Mesendoderm (in vitro differentiated cells): ENCODE measurements at regions not wholly inside any gene's neighbourhood (a gene's known extent, or its start where the extent isn't known, plus 50 kb on each side); places are given as distances from the start of the nearest gene placed in this dataset.

Experiments used
- DNase-seq: peaks from one replicate; pipeline ENCODE4 v3.0.0; 2013
- H2AK5ac ChIP-seq: 2 replicates; pipeline ENCODE4 v1.6.1; 2013; ENCODE audit warnings: low read length, inconsistent platforms
- H2BK120ac ChIP-seq: 2 replicates; pipeline ENCODE4 v1.6.1; 2013; ENCODE audit warnings: low read depth, mild to moderate bottlenecking, low read length, moderate library complexity, mixed read lengths
- H2BK15ac ChIP-seq: replicated peaks from 2 replicates; pipeline ENCODE4 v1.6.1; 2013; ENCODE audit warnings: low read depth, mild to moderate bottlenecking, moderate library complexity
- H2BK5ac ChIP-seq: 2 replicates; pipeline ENCODE4 v1.6.1; 2013; ENCODE audit warnings: low read length, inconsistent platforms
- H3K18ac ChIP-seq: 2 replicates; pipeline ENCODE4 v1.6.1; 2013; ENCODE audit warnings: mild to moderate bottlenecking, low read length, mixed read lengths
- H3K23ac ChIP-seq: one replicate; pipeline ENCODE4 v1.6.1; 2013; ENCODE audit warnings: low read length
- H3K27ac ChIP-seq: 2 replicates; pipeline ENCODE4 v1.5.1; 2013; ENCODE audit warnings: low read depth, mild to moderate bottlenecking, inconsistent platforms, low read length, moderate library complexity
- H3K27me3 ChIP-seq: 2 replicates; pipeline ENCODE4 v1.6.1; 2013; ENCODE audit warnings: low read length, control low read depth, mild to moderate bottlenecking, inconsistent platforms; ENCODE audit not compliant: insufficient read depth, poor library complexity
- H3K36me3 ChIP-seq: 2 replicates; pipeline ENCODE4 v1.6.1; 2013; ENCODE audit warnings: low read length, inconsistent platforms; ENCODE audit not compliant: control insufficient read depth, insufficient read depth
- H3K4ac ChIP-seq: one replicate; pipeline ENCODE4 v1.6.1; 2013; ENCODE audit warnings: low read depth, mild to moderate bottlenecking, low read length, moderate library complexity
- H3K4me1 ChIP-seq: 2 replicates; pipeline ENCODE4 v1.6.1; 2013; ENCODE audit warnings: low read depth, low read length, inconsistent platforms; ENCODE audit not compliant: control insufficient read depth
- H3K4me2 ChIP-seq: 2 replicates; pipeline ENCODE4 v1.6.1; 2013; ENCODE audit warnings: low read length
- H3K4me3 ChIP-seq: 2 replicates; pipeline ENCODE4 v1.5.1; 2013; ENCODE audit warnings: mild to moderate bottlenecking, low read length
- H3K56ac ChIP-seq: one replicate; pipeline ENCODE4 v1.6.1; 2013; ENCODE audit warnings: low read length
- H3K79me1 ChIP-seq: 2 replicates; pipeline ENCODE4 v1.6.1; 2013; ENCODE audit warnings: low read length, inconsistent platforms
- H3K79me2 ChIP-seq: 2 replicates; pipeline ENCODE4 v1.6.1; 2013; ENCODE audit warnings: mild to moderate bottlenecking, low read length; ENCODE audit not compliant: control insufficient read depth, insufficient read depth
- H3K9ac ChIP-seq: 2 replicates; pipeline ENCODE4 v1.6.1; 2013; ENCODE audit warnings: low read length, inconsistent platforms
- H4K5ac ChIP-seq: one replicate; pipeline ENCODE4 v1.6.1; 2013; ENCODE audit warnings: low read length
- H4K8ac ChIP-seq: one replicate; pipeline ENCODE4 v1.6.1; 2013; ENCODE audit warnings: low read depth, mild to moderate bottlenecking, control low read depth, low read length, moderate library complexity
- WGBS: extraction: QIAGEN DNeasy Blood & Tissue Kit; methylation state at CpG from one replicate; pipeline ENCODE4 v1.1.7; 2013; ENCODE audit warnings: low lambda C conversion rate, missing lambda C conversion rate; ENCODE audit not compliant: insufficient coverage; ENCODE audit errors: extremely low coverage; 5-methylcytosine and 5-hydroxymethylcytosine counted together

DNA sequence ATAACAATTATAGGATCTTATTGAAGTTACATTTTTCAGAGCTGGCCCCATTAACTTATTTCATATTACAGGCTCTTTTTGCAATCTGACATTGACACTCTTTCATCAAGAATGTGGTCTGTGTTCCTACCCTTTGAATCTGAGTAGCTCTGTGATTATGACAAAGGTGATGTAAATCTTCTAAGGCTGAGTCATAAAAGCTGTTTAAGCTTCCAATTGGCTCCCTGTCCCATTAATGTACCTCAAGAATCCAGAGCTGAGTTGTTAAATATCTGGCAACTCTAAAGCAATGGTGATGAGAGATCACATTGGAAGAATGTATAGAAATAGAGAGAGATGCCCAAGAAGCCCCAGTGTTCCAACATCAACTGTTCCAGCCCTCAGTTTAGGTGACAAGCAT is 178.5 kb upstream of the DEPDC1 start:
- Histone ChIP-seq H3K79me1 (no peaks in the 10 kb centered on the region), H4K8ac (no peak overlapping the region), H3K4me3 (no peak overlapping the region), H2BK15ac (no peak overlapping the region), H3K18ac (no peak overlapping the region), H3K4me2 (no peak overlapping the region), H3K4ac (no peak overlapping the region), H2BK5ac (no peak overlapping the region), H4K5ac (no peak overlapping the region), H3K36me3 (no peaks in the 10 kb centered on the region), H3K27me3 (no peaks in the 10 kb centered on the region), H3K56ac (no peak overlapping the region), H3K23ac (no peak overlapping the region), H3K79me2 (no peaks in the 10 kb centered on the region), H2AK5ac (no peak overlapping the region), H3K4me1 (no peaks in the 10 kb centered on the region), H2BK120ac (no peak overlapping the region), H3K27ac (no peak overlapping the region), H3K9ac (no peak overlapping the region)
- no peak for DNase-seq

DNA sequence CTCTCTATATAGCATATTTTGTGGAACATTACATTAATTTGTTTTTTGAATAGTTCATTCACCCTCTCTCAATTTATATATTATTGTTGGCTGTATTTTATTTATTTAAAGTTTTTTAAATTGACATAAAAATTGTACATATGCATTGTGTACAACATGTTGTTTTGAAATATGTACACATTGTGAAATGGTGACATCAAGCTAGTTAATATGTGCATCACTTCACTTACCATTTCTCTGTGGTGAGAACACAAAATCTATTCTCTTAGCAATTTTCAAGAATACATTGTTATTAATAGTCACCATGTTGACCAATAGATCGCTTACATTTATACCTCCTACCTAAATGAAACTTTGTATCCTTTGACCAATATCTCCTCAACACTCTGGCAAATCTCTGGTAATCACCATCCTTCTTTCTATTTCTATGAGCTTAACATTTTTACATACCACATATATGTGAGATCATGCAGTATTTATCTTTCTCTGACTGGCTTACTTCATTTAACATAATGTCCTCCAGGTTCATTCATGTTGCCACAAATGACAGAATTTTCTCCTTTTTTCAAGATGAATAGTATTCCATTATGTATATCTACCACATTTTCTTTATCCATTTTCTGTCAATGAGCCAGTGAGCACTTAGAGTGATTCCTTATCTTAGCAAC is 180.9 kb upstream of the DEPDC1 start:
- no peaks in the 10 kb centered on the region for H3K79me1 ChIP-seq
- H3K36me3 ChIP-seq: no peaks in the 10 kb centered on the region
- H3K18ac ChIP-seq: no peak overlapping the region
- no peak overlapping the region for H3K56ac ChIP-seq
- no peak overlapping the region for H4K8ac ChIP-seq
- H3K23ac ChIP-seq: no peak overlapping the region
- no peaks in the 10 kb centered on the region for H3K79me2 ChIP-seq
- no peak overlapping the region for H2BK5ac ChIP-seq
- no peak overlapping the region for H3K27ac ChIP-seq
- WGBS: 100% methylated on average over 1 of the region's 1 CpG
- H3K4me3 ChIP-seq: no peak overlapping the region
- H2BK15ac ChIP-seq: no peak overlapping the region
- no peaks in the 10 kb centered on the region for H3K27me3 ChIP-seq
- H2AK5ac ChIP-seq: no peak overlapping the region
- no peak overlapping the region for H3K9ac ChIP-seq
- no peak overlapping the region for H3K4ac ChIP-seq
- DNase-seq: no peak
- H2BK120ac ChIP-seq: no peak overlapping the region
- H3K4me2 ChIP-seq: no peak overlapping the region
- H3K4me1 ChIP-seq: no peaks in the 10 kb centered on the region
- H4K5ac ChIP-seq: no peak overlapping the region

DNA sequence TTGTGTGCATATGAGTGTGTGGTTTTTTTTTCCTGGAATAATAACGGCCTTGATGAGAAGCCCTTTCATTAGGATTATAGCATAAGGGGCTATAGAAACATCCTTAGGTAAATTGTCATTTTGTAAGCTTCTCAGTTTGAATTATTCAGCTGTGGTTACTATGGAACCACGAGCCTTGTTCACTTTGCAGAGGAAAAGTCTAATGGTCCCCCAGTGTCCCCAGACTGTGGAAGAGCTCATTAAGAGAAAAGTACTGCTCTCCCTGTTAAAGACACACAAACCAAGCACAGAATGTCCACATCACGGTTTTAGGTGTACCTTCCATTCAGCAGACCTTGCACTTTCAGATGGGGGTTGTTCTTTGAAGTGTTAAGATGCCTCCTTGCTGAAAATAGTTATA is 199.3 kb upstream of the DEPDC1 start:
- H3K23ac ChIP-seq: no peak overlapping the region
- H2BK120ac ChIP-seq: no peak overlapping the region
- H3K18ac ChIP-seq: no peak overlapping the region
- H3K79me1 ChIP-seq: no peaks in the 10 kb centered on the region
- no peaks in the 10 kb centered on the region for H3K36me3 ChIP-seq
- H3K27ac ChIP-seq: no peak overlapping the region
- no peak overlapping the region for H3K9ac ChIP-seq
- no peak overlapping the region for H3K4me3 ChIP-seq
- H3K79me2 ChIP-seq: no peaks in the 10 kb centered on the region
- no peak overlapping the region for H4K8ac ChIP-seq
- no peaks in the 10 kb centered on the region for H3K4me1 ChIP-seq
- no peak overlapping the region for H4K5ac ChIP-seq
- no peak overlapping the region for H3K56ac ChIP-seq
- no peak overlapping the region for H2BK15ac ChIP-seq
- WGBS: no CpG with 5 or more reads among the region's 3 CpGs
- H3K4me2 ChIP-seq: no peak overlapping the region
- no peak overlapping the region for H2BK5ac ChIP-seq
- H3K4ac ChIP-seq: no peak overlapping the region
- H3K27me3 ChIP-seq: no peaks in the 10 kb centered on the region
- H2AK5ac ChIP-seq: no peak overlapping the region
- no peak for DNase-seq

DNA sequence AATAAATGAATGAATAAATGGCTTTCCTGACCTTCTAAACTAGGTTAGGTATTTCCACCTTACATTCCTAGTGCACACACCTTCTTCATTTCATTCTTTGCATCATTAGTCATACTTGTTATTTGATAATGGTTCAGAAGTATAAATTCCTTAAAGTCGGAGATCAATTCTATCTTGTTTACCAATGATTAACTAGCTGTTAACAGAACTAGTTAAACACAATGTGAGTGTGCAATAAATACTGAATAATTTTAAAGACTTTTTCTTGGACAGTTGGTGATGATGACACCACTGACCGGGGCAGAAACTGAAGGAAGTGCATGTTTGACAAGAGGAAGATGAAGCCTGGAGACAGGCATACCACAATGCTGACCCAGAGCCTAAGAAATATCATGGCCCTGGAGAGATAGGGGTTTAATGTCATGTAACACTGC is 207.1 kb upstream of the DEPDC1 start:
- H3K79me1 ChIP-seq: no peaks in the 10 kb centered on the region
- no peaks in the 10 kb centered on the region for H3K79me2 ChIP-seq
- H4K5ac ChIP-seq: no peak overlapping the region
- DNase-seq: no peak
- no peak overlapping the region for H3K4me3 ChIP-seq
- no peak overlapping the region for H3K23ac ChIP-seq
- H2AK5ac ChIP-seq: no peak overlapping the region
- no peak overlapping the region for H2BK15ac ChIP-seq
- H3K4me2 ChIP-seq: no peak overlapping the region
- no peak overlapping the region for H3K27ac ChIP-seq
- H2BK120ac ChIP-seq: no peak overlapping the region
- no peak overlapping the region for H4K8ac ChIP-seq
- no peak overlapping the region for H2BK5ac ChIP-seq
- no peak overlapping the region for H3K56ac ChIP-seq
- H3K27me3 ChIP-seq: no peaks in the 10 kb centered on the region
- H3K9ac ChIP-seq: no peak overlapping the region
- H3K36me3 ChIP-seq: no peaks in the 10 kb centered on the region
- H3K4ac ChIP-seq: no peak overlapping the region
- no peaks in the 10 kb centered on the region for H3K4me1 ChIP-seq
- WGBS: no CpG with 5 or more reads among the region's 2 CpGs
- H3K18ac ChIP-seq: no peak overlapping the region

DNA sequence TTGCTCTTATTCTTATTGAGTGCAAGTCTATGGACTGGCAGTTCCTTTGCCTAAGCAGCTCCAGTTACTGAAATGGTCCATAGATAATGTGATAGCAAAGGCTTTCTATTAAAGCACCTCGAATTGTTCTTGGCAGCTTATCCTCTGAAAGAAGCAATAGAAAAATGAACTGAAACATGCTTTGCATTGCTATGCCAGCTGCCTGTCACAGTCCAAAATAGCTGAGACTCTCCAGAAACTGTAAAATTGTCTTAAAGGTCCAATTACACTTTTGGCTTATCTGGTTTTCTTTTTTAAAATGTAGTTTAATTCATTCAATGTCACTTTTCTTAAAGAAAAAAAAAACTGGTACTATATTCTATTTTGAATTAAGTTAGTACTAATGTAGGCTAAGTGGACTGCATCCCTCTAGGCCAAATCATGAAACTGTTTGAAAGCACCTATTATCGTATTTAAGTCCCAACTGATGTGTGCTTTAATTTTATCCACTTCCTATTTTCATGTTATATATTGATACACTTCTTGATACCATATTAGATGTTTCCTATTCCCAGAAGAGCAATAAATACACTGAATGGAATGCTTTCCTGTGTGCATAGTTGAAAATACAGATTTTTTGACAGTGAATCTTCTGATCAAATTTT is 208.0 kb upstream of the DEPDC1 start:
- Histone ChIP-seq H3K56ac (no peak overlapping the region), H3K4ac (no peak overlapping the region), H2BK120ac (no peak overlapping the region), H4K8ac (no peak overlapping the region), H2AK5ac (no peak overlapping the region), H3K79me2 (no peaks in the 10 kb centered on the region), H3K9ac (no peak overlapping the region), H3K4me3 (no peak overlapping the region), H2BK5ac (no peak overlapping the region), H3K18ac (no peak overlapping the region), H4K5ac (no peak overlapping the region), H3K36me3 (no peaks in the 10 kb centered on the region), H3K27ac (no peak overlapping the region), H3K4me2 (no peak overlapping the region), H3K23ac (no peak overlapping the region), H2BK15ac (no peak overlapping the region), H3K79me1 (no peaks in the 10 kb centered on the region), H3K27me3 (no peaks in the 10 kb centered on the region), H3K4me1 (no peaks in the 10 kb centered on the region)
- WGBS: no CpG with 5 or more reads among the region's 2 CpGs
- no peak for DNase-seq

DNA sequence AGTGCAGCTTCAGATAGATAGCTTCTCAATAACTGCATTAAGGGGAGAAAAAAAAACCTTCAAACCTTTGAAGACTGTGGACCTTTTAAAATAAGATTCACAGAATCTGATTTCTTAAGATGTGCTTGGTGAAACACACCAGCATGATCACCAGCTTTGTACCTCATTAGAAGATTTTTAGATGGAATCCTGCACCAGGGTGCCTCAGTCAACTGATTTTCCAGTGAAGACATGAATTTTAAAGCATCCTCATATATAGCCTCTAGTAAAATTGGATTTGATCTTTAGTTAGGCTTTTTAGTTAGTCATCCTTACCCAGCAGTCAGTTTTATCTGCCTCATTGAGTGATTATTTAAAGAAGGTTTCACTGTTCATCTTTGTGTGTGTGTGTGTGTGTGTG is 208.6 kb upstream of the DEPDC1 start:
- no peaks in the 10 kb centered on the region for H3K27me3 ChIP-seq
- no peak overlapping the region for H2BK120ac ChIP-seq
- H2AK5ac ChIP-seq: no peak overlapping the region
- H3K27ac ChIP-seq: no peak overlapping the region
- no peak for DNase-seq
- H3K4me3 ChIP-seq: no peak overlapping the region
- no peak overlapping the region for H2BK15ac ChIP-seq
- H3K56ac ChIP-seq: no peak overlapping the region
- no peaks in the 10 kb centered on the region for H3K36me3 ChIP-seq
- H3K4ac ChIP-seq: no peak overlapping the region
- H3K18ac ChIP-seq: no peak overlapping the region
- H3K79me2 ChIP-seq: no peaks in the 10 kb centered on the region
- H3K79me1 ChIP-seq: no peaks in the 10 kb centered on the region
- no peak overlapping the region for H3K9ac ChIP-seq
- H4K8ac ChIP-seq: no peak overlapping the region
- no peaks in the 10 kb centered on the region for H3K4me1 ChIP-seq
- no peak overlapping the region for H3K23ac ChIP-seq
- no peak overlapping the region for H4K5ac ChIP-seq
- no peak overlapping the region for H3K4me2 ChIP-seq
- H2BK5ac ChIP-seq: no peak overlapping the region
